T-helper 1 cell (primary cell): ENCODE measurements at regions not wholly inside any gene's neighbourhood (a gene's known extent, or its start where the extent isn't known, plus 50 kb on each side); places are given as distances from the start of the nearest gene placed in this dataset.
"Not testable (repeated sequence)": the region's sequence is repeated elsewhere in the genome, so short reads cannot be mapped to it uniquely, and the experiment has no call there.

Experiments
- DNase-seq, 5 donors: peaks; one replicate each; pipeline ENCODE4 v3.0.0-alpha.2; 2012 to 2020

GRCh38 chr5:91955610-91956009 lies 572.5 kb upstream of the ARRDC3 start:
- no peak for DNase-seq

GRCh38 chr5:91954136-91954535 lies 571.0 kb upstream of the ARRDC3 start:
- DNase-seq: no peak

GRCh38 chr5:91950328-91950727 lies 567.2 kb upstream of the ARRDC3 start:
- DNase-seq: no peak

- no peak for DNase-seq
Observed at GRCh38 chr5:91946870-91947269, 563.8 kb upstream of the ARRDC3 start.

GRCh38 chr5:91941588-91941987 lies 558.5 kb upstream of the ARRDC3 start:
- no peak for DNase-seq

- no peak for DNase-seq
Observed at GRCh38 chr5:91938441-91938840, 555.3 kb upstream of the ARRDC3 start.

- no peak for DNase-seq
Observed at GRCh38 chr5:91937121-91937520, 554.0 kb upstream of the ARRDC3 start.

GRCh38 chr5:91929522-91929817 lies 546.4 kb upstream of the ARRDC3 start:
- DNase-seq: no peak

GRCh38 chr5:91928754-91929521 lies 545.8 kb upstream of the ARRDC3 start:
- no peak for DNase-seq

- DNase-seq: no peak
Observed at GRCh38 chr5:91927439-91927838, 544.3 kb upstream of the ARRDC3 start.

GRCh38 chr5:91925249-91925648 lies 542.1 kb upstream of the ARRDC3 start:
- DNase-seq: no peak

- DNase-seq: not testable (repeated sequence)
Observed at GRCh38 chr5:91917037-91917814, 534.1 kb upstream of the ARRDC3 start.

- no peak for DNase-seq
Observed at GRCh38 chr5:91910655-91911054, 527.5 kb upstream of the ARRDC3 start.

- DNase-seq: no peak
Observed at GRCh38 chr5:91910247-91910646, 527.1 kb upstream of the ARRDC3 start.

GRCh38 chr5:91906494-91906893 lies 523.4 kb upstream of the ARRDC3 start:
- no peak for DNase-seq

- DNase-seq: no peak
Observed at GRCh38 chr5:91906027-91906426, 522.9 kb upstream of the ARRDC3 start.

- DNase-seq: no peak
Observed at GRCh38 chr5:91898898-91899297, 515.8 kb upstream of the ARRDC3 start.

GRCh38 chr5:91898019-91898418 lies 514.9 kb upstream of the ARRDC3 start:
- DNase-seq: no peak

- no peak for DNase-seq
Observed at GRCh38 chr5:91888810-91889209, 505.7 kb upstream of the ARRDC3 start.

GRCh38 chr5:91885291-91886265 lies 502.5 kb upstream of the ARRDC3 start:
- DNase-seq: no peak

GRCh38 chr5:91884036-91884435 lies 500.9 kb upstream of the ARRDC3 start:
- no peak for DNase-seq

- no peak for DNase-seq
Observed at GRCh38 chr5:91875196-91875779, 492.2 kb upstream of the ARRDC3 start.

GRCh38 chr5:91867799-91868198 lies 484.7 kb upstream of the ARRDC3 start:
- DNase-seq: no peak
